ENCODE measurements at regions not wholly inside any gene's neighbourhood (a gene's known extent, or its start where the extent isn't known, plus 50 kb on each side); places are given as distances from the start of the nearest gene placed in this dataset.
A peak's percentile ranks its signal among the peaks of the same experiment; 100 is the strongest.

DNA sequence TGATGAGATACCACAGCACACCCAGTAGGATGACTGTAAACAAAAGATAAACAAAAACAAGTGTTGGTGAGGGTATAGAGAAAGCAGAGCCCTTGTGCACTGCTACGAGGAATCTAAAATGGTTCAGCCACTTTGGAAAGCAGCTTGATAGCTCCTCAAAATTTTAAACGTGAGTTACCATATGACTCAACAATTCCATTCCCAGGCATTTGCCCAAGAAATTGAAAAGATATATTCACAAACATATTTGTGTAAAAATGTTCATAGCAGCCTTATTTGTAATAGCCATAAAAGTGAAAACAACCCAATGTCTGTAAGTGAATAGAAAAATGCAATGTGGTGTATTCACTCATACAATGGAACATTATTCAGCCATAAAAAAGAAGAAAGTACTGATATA is 141.0 kb upstream of the BTBD3 start:
- TF ChIP-seq EZH2 (IDR thresholded peaks at IDR 0.05; ENCODE audit: insufficient read depth, low read length), result no peak
- TF ChIP-seq, protein P1, sequence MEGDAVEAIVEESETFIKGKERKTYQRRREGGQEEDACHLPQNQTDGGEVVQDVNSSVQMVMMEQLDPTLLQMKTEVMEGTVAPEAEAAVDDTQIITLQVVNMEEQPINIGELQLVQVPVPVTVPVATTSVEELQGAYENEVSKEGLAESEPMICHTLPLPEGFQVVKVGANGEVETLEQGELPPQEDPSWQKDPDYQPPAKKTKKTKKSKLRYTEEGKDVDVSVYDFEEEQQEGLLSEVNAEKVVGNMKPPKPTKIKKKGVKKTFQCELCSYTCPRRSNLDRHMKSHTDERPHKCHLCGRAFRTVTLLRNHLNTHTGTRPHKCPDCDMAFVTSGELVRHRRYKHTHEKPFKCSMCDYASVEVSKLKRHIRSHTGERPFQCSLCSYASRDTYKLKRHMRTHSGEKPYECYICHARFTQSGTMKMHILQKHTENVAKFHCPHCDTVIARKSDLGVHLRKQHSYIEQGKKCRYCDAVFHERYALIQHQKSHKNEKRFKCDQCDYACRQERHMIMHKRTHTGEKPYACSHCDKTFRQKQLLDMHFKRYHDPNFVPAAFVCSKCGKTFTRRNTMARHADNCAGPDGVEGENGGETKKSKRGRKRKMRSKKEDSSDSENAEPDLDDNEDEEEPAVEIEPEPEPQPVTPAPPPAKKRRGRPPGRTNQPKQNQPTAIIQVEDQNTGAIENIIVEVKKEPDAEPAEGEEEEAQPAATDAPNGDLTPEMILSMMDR (IDR thresholded peaks at IDR 0.05; ENCODE audit: insufficient read depth, low read depth, low read length), result no peak

DNA sequence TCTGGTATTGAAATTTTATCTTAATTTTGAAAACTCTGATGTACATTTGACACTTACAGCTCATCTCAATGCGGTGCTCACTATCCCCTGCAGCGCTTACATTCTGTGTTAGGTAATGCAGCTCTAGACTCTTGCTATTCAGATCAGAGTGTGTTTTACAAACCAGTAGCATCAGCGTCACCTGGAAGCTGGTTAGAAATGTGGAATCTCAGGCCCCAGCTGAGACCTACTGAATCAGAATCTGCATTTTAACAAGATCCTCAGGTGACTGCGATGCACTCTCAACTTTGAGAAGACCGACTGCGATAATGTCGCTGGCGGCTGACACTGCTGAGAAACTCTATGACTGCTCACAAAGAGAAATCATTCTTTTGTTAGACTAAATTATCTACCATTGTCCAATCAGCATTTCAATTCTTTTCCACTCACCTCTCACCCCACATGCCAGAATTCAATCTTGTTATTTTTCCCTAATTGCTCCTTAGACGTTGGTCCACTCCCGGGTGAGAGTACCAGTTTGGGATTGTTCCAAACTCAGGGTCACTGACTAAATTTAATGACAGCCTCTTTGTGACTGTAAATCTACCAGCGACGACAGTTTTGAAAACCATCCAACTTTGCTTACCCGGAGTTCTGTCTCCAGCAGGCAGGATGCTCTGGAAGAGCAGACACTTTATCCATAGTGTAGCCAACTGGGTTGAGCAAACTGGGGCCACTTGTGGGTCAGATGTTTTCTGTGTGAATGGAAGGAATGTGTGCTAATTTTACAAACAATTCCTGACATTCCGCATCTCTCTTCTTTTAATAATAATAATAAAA is 140.1 kb upstream of the BTBD3 start:
- FAIRE-seq, result no peak
- H2AFZ ChIP-seq (ENCODE audit: low read depth, low read length), result peak overlapping the region; percentile 65

More for the DNA sequence above, 141.0 kb upstream of the BTBD3 start:
- no peaks in the 10 kb centered on the region for H3K27me3 Mint-ChIP-seq (ENCODE audit: low read depth, unreplicated experiment)
- H3K27ac ChIP-seq (ENCODE audit: low read depth, low read length), result no peak overlapping the region
- no peak overlapping the region for H3K4me2 ChIP-seq (ENCODE audit: low read length)
- H3K4me3 ChIP-seq (ENCODE audit: insufficient read depth, low read depth, low read length), result no peak overlapping the region
- H3K27me3 ChIP-seq (ENCODE audit: insufficient read depth, low read length), result no peaks in the 10 kb centered on the region
- no peaks in the 10 kb centered on the region for H3K4me1 ChIP-seq (ENCODE audit: insufficient read depth, low read length)
- DNase-seq (ENCODE audit: low read depth) (no peak), FAIRE-seq (peak; percentile 20)
- no peak overlapping the region for H3K9ac ChIP-seq (ENCODE audit: low read length)
- peaks cover 5% of the 10 kb centered on the region for H3K4me1 Mint-ChIP-seq (ENCODE audit: low read depth, unreplicated experiment)
- H3K27ac Mint-ChIP-seq (ENCODE audit: unreplicated experiment), result no peak overlapping the region
- no peaks in the 10 kb centered on the region for H3K9me3 Mint-ChIP-seq (ENCODE audit: unreplicated experiment)
- H3K36me3 ChIP-seq (ENCODE audit: insufficient read depth, low read length), result no peaks in the 10 kb centered on the region
- no peaks in the 10 kb centered on the region for H4K20me1 ChIP-seq (ENCODE audit: insufficient read depth, low read length)
- H3K9me3 ChIP-seq (ENCODE audit: insufficient read depth, low read depth, low read length), result no peaks in the 10 kb centered on the region
- no peaks in the 10 kb centered on the region for H3K79me2 ChIP-seq (ENCODE audit: insufficient read depth, low read length)
- no peaks in the 10 kb centered on the region for H3K36me3 Mint-ChIP-seq (ENCODE audit: low read depth, unreplicated experiment)
- H3K4me3 Mint-ChIP-seq (ENCODE audit: unreplicated experiment), result no peak overlapping the region
- no peak overlapping the region for H2AFZ ChIP-seq (ENCODE audit: low read depth, low read length)

More for the DNA sequence above, 140.1 kb upstream of the BTBD3 start:
- Histone ChIP-seq H3K27ac (ENCODE audit: low read depth, low read length) (no peak overlapping the region), H3K9ac (ENCODE audit: low read length) (peak overlapping the region; percentile 29), H3K79me2 (ENCODE audit: insufficient read depth, low read length) (no peaks in the 10 kb centered on the region), H3K4me1 (ENCODE audit: insufficient read depth, low read length) (no peaks in the 10 kb centered on the region), H3K36me3 (ENCODE audit: insufficient read depth, low read length) (no peaks in the 10 kb centered on the region), H4K20me1 (ENCODE audit: insufficient read depth, low read length) (no peaks in the 10 kb centered on the region), H3K4me2 (ENCODE audit: low read length) (peak overlapping the region; percentile 80), H3K9me3 (ENCODE audit: insufficient read depth, low read depth, low read length) (no peaks in the 10 kb centered on the region), H3K27me3 (ENCODE audit: insufficient read depth, low read length) (no peaks in the 10 kb centered on the region), H3K4me3 (ENCODE audit: insufficient read depth, low read depth, low read length) (peak overlapping the region; percentile 8)
- no peaks in the 10 kb centered on the region for H3K27me3 Mint-ChIP-seq (ENCODE audit: low read depth, unreplicated experiment)
- no peak overlapping the region for H3K27ac Mint-ChIP-seq (ENCODE audit: unreplicated experiment)
- H3K36me3 Mint-ChIP-seq (ENCODE audit: low read depth, unreplicated experiment), result no peaks in the 10 kb centered on the region
- H3K9me3 Mint-ChIP-seq (ENCODE audit: unreplicated experiment), result no peaks in the 10 kb centered on the region
- no peak overlapping the region for H3K4me3 Mint-ChIP-seq (ENCODE audit: unreplicated experiment)
- H3K4me1 Mint-ChIP-seq (ENCODE audit: low read depth, unreplicated experiment), result peaks cover 5% of the 10 kb centered on the region
- TF ChIP-seq EZH2 (IDR thresholded peaks at IDR 0.05; ENCODE audit: insufficient read depth, low read length), result no peak
- TF ChIP-seq, protein P1 (IDR thresholded peaks at IDR 0.05; ENCODE audit: insufficient read depth, low read depth, low read length), result no peak
- peak; percentile 32 for DNase-seq (ENCODE audit: low read depth)
